DOHH2 (cell line): ENCODE measurements at regions not wholly inside any gene's neighbourhood (a gene's known extent, or its start where the extent isn't known, plus 50 kb on each side); places are given as distances from the start of the nearest gene placed in this dataset.

Source experiments
- EZH2phosphoT487 ChIP-seq: fragments of 200-600 bp; sonication (generic); IDR thresholded peaks from 2 replicates; pipeline ENCODE4 v1.6.1; 2017; ENCODE audit warnings: borderline replicate concordance, mild to moderate bottlenecking, antibody characterized with exemption, low read length, moderate library complexity, mixed read lengths
- TF ChIP-seq, protein P1 (sequence below): fragments of 200-600 bp; sonication (generic); IDR thresholded peaks from one replicate; pipeline ENCODE4 v1.5.1; 2014; ENCODE audit warnings: antibody characterized with exemption, mild to moderate bottlenecking, low read depth, low read length; ENCODE audit not compliant: poor library complexity, severe bottlenecking

DNA sequence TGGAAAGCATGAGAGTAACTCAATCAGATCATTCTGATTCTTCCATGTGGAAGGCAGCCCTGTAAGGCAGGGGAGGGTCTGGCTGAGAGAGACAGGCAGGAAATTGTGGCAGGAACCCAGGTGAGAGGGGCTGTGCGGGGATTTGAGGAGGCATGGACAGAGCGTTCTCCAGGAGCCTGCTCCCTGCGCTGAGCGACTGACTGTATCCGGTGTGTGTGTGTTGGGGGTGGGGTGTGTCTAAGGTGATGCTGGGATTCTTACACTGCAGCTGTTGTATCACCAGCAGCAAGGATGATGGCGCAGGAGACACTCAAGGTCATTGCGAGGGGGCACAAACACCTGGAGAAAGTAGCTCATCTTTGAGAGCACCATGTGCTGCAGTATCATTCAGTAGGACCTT is 128.5 kb downstream of the RHOU start:
- TF ChIP-seq, protein P1, sequence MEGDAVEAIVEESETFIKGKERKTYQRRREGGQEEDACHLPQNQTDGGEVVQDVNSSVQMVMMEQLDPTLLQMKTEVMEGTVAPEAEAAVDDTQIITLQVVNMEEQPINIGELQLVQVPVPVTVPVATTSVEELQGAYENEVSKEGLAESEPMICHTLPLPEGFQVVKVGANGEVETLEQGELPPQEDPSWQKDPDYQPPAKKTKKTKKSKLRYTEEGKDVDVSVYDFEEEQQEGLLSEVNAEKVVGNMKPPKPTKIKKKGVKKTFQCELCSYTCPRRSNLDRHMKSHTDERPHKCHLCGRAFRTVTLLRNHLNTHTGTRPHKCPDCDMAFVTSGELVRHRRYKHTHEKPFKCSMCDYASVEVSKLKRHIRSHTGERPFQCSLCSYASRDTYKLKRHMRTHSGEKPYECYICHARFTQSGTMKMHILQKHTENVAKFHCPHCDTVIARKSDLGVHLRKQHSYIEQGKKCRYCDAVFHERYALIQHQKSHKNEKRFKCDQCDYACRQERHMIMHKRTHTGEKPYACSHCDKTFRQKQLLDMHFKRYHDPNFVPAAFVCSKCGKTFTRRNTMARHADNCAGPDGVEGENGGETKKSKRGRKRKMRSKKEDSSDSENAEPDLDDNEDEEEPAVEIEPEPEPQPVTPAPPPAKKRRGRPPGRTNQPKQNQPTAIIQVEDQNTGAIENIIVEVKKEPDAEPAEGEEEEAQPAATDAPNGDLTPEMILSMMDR, result no peak
- TF ChIP-seq EZH2phosphoT487, result no peak
